ENCODE measurements at regions not wholly inside any gene's neighbourhood (a gene's known extent, or its start where the extent isn't known, plus 50 kb on each side); places are given as distances from the start of the nearest gene placed in this dataset.

DNA sequence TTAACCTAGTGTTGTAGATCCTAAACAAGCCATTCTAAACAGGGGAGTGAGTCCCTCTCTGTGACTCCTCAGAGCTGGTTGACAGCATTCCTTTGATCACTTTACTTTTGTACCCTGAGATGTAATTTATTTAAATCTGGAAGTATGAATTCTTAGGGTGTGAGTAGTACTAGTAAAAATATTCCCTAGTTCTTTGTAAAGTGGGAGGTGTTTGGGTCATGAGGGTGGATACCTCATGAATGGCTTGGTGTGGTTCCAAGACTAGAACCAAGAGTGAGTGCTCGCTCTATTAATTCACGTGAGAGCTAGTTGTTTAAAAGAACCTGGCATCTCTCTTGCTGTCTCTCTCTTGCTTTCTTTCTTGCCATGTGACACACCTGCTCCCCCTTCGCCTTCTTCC is 223.7 kb downstream of the SQOR start:
- TF ChIP-seq TAF1 (IDR thresholded peaks at IDR 0.05; ENCODE audit: borderline replicate concordance, insufficient read depth, low read length) (no peak), SIN3A (IDR thresholded peaks at IDR 0.05; ENCODE audit: borderline replicate concordance, insufficient read depth, low read length) (no peak), REST (IDR thresholded peaks at IDR 0.05; ENCODE audit: insufficient read depth in 1 of 2, low read depth in 2 of 2, low read length in 2 of 2) (no peak), POLR2AphosphoS5 (IDR thresholded peaks at IDR 0.05; ENCODE audit: low read depth, low read length) (no peak)
